ENCODE measurements at regions not wholly inside any gene's neighbourhood (a gene's known extent, or its start where the extent isn't known, plus 50 kb on each side); places are given as distances from the start of the nearest gene placed in this dataset.

DNA sequence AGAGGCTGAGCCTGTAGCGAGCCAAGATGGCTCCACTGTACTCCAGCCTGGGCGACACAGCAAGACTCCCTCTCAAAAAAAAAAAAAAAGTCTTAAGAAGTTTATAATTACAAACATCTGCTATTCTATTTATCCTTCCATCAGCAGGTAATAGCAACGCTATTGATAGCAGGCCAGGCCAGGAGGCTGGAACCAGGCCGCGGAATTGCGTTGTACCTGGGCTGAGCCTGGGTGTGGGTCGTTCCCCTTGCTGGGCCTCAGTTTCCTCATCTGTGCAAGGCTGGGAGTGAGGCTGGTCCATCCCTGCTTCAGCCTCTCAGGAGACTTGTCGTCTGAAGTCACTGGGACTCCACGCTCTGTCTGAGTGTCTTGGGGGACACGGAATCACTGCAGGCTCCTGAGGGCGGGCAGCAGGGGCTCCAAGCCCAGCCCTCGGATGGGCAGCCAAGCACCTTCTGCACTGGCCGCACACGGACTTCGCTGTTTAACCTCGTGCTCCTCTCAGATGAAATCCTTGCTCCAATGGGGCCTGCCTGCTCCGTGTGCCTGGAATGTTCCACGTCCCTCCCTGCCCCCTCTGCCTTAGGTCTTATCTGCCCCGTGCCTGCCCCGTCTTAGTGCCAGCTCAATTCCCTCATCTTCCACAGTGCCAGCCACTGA is 103.9 kb upstream of the C1orf174 start:
- Histone ChIP-seq H3K27me3 (replicated peaks) (no peaks in the 10 kb centered on the region), H3K36me3 (replicated peaks) (no peaks in the 10 kb centered on the region), H3K27ac (no peak overlapping the region), H3K4me3 (ENCODE audit: low read depth, low read length) (no peak overlapping the region)
- in situ Hi-C loops (cut with HindIII; ENCODE audit: low pct_ligation_motif_present, low sequenced_read_pairs): no loop called here
- no peak for DNase-seq
- TF ChIP-seq, protein P1, sequence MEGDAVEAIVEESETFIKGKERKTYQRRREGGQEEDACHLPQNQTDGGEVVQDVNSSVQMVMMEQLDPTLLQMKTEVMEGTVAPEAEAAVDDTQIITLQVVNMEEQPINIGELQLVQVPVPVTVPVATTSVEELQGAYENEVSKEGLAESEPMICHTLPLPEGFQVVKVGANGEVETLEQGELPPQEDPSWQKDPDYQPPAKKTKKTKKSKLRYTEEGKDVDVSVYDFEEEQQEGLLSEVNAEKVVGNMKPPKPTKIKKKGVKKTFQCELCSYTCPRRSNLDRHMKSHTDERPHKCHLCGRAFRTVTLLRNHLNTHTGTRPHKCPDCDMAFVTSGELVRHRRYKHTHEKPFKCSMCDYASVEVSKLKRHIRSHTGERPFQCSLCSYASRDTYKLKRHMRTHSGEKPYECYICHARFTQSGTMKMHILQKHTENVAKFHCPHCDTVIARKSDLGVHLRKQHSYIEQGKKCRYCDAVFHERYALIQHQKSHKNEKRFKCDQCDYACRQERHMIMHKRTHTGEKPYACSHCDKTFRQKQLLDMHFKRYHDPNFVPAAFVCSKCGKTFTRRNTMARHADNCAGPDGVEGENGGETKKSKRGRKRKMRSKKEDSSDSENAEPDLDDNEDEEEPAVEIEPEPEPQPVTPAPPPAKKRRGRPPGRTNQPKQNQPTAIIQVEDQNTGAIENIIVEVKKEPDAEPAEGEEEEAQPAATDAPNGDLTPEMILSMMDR (IDR thresholded peaks at IDR 0.05; ENCODE audit: low read depth, low read length, missing control alignments): no peak

DNA sequence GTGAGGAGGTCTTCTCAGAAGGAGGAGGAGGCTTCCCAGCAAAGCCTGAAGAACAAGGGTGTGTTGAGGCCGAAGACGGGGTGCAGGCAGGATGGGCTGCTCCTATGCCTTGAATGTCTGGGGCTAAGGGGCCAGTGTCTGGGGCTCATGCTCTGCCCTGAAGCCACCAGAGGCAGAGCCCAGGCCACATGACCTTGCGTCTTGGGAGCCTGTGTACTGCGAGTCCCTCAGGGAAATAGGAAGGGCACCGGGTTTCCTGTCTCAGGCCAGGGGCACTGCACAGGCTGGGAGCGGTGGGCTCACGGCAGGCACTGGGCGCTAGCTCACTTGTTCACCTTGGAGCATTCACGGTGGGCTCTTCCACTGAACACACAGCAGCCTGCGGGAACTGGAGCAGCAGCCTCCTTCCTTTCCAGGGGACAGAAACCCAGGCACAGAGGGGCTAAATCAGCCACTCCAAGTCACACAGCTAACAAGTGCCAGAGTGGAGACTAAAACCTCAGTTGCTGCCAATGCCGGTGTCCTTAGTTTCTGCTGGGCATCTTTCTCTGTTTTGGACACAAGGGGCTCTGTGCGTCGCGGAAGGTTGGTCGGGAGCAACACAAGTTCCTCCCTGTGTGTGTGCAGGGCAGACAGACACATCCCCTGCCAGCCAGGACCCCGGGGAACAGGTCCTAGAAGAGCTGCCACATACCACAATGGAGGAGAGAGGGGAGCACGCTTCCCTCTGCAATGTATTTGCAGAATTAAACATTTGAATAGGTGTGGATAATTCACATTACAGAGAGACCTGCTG is 104.8 kb upstream of the C1orf174 start:
- in situ Hi-C loops (cut with HindIII; ENCODE audit: low pct_ligation_motif_present, low sequenced_read_pairs): no loop called here
- Histone ChIP-seq H3K36me3 (replicated peaks) (no peaks in the 10 kb centered on the region), H3K27me3 (replicated peaks) (no peaks in the 10 kb centered on the region), H3K4me3 (ENCODE audit: low read depth, low read length) (no peak overlapping the region), H3K27ac (no peak overlapping the region)
- TF ChIP-seq, protein P1 (IDR thresholded peaks at IDR 0.05; ENCODE audit: low read depth, low read length, missing control alignments): no peak
- DNase-seq: no peak

DNA sequence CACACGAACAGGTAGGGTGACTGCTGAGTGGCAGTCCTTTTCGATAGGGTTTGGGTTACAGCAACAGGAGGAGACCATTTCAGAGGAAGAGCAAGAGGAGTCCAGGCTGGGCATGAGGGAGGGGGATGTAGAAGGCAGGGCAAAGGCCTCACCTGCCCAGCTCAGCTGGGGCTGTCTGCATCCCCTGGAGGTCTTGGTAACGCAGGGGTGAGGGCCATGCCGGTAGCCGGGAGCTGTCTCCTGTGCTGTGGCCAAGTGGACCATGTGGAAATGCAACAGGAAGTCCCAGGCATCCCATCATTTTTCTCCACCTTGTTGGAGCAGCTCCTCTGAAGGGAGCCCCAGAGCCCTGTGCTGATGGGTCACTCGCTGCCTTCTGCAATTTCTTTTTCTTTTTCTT is 105.4 kb upstream of the C1orf174 start:
- in situ Hi-C loops (cut with HindIII; ENCODE audit: low pct_ligation_motif_present, low sequenced_read_pairs): no loop called here
- TF ChIP-seq, protein P1 (IDR thresholded peaks at IDR 0.05; ENCODE audit: low read depth, low read length, missing control alignments): no peak
- no peak for DNase-seq

DNA sequence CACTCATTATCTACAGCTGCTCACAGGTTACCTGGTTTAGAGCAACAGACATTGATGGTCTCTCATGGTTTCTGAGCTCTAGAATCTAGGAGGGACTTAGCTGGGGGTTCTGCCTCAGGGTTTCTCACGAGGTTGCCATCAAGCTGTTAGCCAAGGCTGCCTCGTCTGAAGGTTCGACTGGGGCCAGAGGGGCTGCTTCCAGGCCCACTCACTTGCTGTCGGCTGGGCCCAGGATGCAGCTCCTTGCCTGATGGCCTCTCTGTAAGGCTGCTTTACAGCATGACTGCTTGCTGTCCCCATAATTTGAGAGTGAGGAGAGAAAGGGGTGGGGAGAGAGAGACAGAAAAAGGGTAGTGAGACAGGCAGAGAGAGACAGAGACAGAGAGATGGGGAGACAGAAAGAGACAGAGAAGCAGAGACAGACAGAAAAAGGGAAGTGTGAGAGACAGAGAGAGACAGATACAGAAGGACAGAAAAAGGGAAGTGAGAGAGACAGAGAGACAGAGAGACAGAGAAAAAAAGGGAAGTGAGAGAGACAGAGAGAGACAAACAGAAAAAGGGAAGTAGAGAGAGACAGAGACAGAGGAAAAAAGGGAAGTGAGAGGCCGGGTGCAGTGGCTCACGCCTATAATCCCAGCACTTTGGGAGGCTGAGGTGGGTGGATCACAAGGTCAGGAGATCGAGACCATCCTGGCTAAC is 106.8 kb upstream of the C1orf174 start:
- in situ Hi-C loops (cut with HindIII; ENCODE audit: low pct_ligation_motif_present, low sequenced_read_pairs): no loop called here

More for the DNA sequence above, 105.4 kb upstream of the C1orf174 start:
- no peaks in the 10 kb centered on the region for H3K27me3 ChIP-seq (replicated peaks)
- H3K27ac ChIP-seq: no peak overlapping the region
- no peak overlapping the region for H3K4me3 ChIP-seq (ENCODE audit: low read depth, low read length)
- H3K36me3 ChIP-seq (replicated peaks): no peaks in the 10 kb centered on the region

DNA sequence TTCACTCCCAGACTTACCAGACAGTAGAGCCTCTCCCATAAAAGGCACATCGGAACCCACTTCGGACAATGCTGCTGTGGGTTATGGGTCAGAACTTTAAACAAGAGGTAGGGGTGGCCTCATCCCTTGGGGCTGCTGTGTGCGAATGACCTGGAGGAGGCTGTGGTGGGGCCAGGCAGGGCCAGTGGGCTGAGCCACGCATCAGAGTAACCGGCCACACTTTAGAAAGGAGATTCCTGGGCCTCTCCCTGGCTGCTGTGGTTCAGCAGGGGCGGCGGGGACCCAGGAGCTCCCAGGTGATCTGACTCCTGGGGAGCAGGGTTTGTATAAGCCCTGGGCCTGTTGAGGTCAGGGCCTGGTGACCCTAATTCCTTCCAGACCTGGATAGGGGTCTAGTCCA is 110.2 kb upstream of the C1orf174 start:
- Histone ChIP-seq H3K27me3 (replicated peaks) (no peaks in the 10 kb centered on the region), H3K4me3 (ENCODE audit: low read depth, low read length) (no peak overlapping the region), H3K27ac (no peak overlapping the region), H3K36me3 (replicated peaks) (no peaks in the 10 kb centered on the region)
- TF ChIP-seq, protein P1 (IDR thresholded peaks at IDR 0.05; ENCODE audit: low read depth, low read length, missing control alignments): no peak
- in situ Hi-C loops (cut with HindIII; ENCODE audit: low pct_ligation_motif_present, low sequenced_read_pairs): no loop called here
- DNase-seq: no peak

More for the DNA sequence above, 106.8 kb upstream of the C1orf174 start:
- Histone ChIP-seq H3K27me3 (replicated peaks) (no peaks in the 10 kb centered on the region), H3K4me3 (ENCODE audit: low read depth, low read length) (no peak overlapping the region), H3K36me3 (replicated peaks) (no peaks in the 10 kb centered on the region), H3K27ac (no peak overlapping the region)
- DNase-seq: no peak
- TF ChIP-seq, protein P1 (IDR thresholded peaks at IDR 0.05; ENCODE audit: low read depth, low read length, missing control alignments): no peak

Measured in brain microvascular endothelial cell (primary cell).